ENCODE measurements at regions not wholly inside any gene's neighbourhood (a gene's known extent, or its start where the extent isn't known, plus 50 kb on each side); places are given as distances from the start of the nearest gene placed in this dataset.
"Not testable (repeated sequence)": the region's sequence is repeated elsewhere in the genome, so short reads cannot be mapped to it uniquely, and the experiment has no call there.

GRCh38 chr6:156421933-156422332 is 355.2 kb upstream of the ARID1B start (continued):
- TF ChIP-seq, protein P1, sequence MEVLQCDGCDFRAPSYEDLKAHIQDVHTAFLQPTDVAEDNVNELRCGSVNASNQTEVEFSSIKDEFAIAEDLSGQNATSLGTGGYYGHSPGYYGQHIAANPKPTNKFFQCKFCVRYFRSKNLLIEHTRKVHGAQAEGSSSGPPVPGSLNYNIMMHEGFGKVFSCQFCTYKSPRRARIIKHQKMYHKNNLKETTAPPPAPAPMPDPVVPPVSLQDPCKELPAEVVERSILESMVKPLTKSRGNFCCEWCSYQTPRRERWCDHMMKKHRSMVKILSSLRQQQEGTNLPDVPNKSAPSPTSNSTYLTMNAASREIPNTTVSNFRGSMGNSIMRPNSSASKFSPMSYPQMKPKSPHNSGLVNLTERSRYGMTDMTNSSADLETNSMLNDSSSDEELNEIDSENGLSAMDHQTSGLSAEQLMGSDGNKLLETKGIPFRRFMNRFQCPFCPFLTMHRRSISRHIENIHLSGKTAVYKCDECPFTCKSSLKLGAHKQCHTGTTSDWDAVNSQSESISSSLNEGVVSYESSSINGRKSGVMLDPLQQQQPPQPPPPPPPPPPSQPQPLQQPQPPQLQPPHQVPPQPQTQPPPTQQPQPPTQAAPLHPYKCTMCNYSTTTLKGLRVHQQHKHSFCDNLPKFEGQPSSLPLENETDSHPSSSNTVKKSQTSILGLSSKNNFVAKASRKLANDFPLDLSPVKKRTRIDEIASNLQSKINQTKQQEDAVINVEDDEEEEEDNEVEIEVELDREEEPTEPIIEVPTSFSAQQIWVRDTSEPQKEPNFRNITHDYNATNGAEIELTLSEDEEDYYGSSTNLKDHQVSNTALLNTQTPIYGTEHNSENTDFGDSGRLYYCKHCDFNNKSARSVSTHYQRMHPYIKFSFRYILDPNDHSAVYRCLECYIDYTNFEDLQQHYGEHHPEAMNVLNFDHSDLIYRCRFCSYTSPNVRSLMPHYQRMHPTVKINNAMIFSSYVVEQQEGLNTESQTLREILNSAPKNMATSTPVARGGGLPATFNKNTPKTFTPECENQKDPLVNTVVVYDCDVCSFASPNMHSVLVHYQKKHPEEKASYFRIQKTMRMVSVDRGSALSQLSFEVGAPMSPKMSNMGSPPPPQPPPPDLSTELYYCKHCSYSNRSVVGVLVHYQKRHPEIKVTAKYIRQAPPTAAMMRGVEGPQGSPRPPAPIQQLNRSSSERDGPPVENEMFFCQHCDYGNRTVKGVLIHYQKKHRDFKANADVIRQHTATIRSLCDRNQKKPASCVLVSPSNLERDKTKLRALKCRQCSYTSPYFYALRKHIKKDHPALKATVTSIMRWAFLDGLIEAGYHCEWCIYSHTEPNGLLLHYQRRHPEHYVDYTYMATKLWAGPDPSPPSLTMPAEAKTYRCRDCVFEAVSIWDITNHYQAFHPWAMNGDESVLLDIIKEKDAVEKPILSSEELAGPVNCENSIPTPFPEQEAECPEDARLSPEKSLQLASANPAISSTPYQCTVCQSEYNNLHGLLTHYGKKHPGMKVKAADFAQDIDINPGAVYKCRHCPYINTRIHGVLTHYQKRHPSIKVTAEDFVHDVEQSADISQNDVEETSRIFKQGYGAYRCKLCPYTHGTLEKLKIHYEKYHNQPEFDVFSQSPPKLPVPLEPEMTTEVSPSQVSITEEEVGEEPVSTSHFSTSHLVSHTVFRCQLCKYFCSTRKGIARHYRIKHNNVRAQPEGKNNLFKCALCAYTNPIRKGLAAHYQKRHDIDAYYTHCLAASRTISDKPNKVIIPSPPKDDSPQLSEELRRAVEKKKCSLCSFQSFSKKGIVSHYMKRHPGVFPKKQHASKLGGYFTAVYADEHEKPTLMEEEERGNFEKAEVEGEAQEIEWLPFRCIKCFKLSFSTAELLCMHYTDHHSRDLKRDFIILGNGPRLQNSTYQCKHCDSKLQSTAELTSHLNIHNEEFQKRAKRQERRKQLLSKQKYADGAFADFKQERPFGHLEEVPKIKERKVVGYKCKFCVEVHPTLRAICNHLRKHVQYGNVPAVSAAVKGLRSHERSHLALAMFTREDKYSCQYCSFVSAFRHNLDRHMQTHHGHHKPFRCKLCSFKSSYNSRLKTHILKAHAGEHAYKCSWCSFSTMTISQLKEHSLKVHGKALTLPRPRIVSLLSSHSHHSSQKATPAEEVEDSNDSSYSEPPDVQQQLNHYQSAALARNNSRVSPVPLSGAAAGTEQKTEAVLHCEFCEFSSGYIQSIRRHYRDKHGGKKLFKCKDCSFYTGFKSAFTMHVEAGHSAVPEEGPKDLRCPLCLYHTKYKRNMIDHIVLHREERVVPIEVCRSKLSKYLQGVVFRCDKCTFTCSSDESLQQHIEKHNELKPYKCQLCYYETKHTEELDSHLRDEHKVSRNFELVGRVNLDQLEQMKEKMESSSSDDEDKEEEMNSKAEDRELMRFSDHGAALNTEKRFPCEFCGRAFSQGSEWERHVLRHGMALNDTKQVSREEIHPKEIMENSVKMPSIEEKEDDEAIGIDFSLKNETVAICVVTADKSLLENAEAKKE (CRISPR knock-in tag; IDR thresholded peaks at IDR 0.05) = no peak
- TF ChIP-seq EZH2 (IDR thresholded peaks at IDR 0.05; ENCODE audit: low read depth, unreplicated experiment) = no peak

DNA sequence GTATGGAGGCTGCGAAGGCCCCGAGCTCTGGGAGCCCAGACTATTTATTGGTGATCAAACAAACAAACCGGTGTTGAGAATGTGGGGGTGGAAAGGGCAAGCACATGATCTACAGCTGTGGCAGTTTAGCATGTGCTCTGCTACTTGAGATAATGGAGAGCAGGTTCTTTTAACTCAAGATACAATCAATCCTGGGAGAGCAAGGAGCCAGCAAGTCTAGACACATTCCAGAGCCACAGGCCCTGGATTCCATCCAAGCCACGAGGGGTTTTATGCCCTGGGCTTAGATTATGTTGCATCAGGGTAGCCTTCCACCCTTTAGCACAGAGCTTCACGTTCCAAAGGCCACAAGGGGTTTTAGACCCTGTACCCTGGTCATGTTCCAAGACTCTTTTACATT is 355.9 kb upstream of the ARID1B start:
- not testable (repeated sequence) for DNase-seq (ENCODE audit: low spot score)

DNA sequence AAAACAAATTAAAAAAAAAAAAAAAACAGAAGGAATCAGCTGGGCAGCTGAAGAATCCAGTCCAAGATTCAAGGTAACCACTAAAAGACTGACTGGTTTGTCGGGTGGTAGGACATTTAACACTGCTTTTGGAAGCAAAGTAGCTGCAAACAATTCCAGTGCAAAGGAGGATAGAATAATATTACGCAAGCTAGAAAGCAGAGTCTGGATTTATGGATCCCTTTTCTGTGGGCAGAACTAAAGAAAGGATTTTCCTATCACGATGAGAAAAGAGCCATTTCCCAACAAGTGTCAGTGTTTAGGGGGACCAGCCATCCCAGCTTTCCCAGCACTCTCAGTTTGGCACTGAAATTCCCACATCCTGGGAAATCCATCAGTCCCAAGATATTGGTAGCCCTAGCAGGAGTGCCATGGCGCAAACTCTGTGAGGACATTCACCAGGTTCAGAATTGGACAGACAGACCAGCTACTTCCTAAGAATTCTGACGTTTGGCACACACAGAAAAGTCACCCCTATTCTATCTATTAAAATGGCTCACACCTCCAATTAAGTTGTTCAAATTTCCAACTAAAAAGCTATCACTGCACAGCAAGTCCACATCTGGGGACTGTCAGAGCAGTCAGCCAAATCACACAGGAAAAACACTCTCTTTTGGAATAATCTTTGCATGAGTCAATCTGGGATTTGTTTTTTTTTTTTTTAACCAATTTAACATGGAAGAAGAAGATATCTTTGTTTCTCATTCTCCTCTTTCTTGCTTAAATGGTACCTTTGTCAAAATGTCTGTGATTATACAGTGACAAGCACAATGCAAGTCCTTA is 356.8 kb upstream of the ARID1B start:
- DNase-seq (ENCODE audit: low spot score) (no peak), ATAC-seq (no peak)
- Histone ChIP-seq H3K36me3 (ENCODE audit: insufficient read depth) (no peaks in the 10 kb centered on the region), H2AFZ (no peak overlapping the region), H3F3A (replicated peaks; ENCODE audit: low read depth) (no peaks in the 10 kb centered on the region), H3K79me2 (replicated peaks; ENCODE audit: insufficient read depth) (no peaks in the 10 kb centered on the region), H4K20me1 (replicated peaks; ENCODE audit: insufficient read depth) (no peaks in the 10 kb centered on the region), H3K9me2 (ENCODE audit: insufficient read depth) (peaks cover 7% of the 10 kb centered on the region; the same call in 1 of the 2 replicates), H3K27ac (ENCODE audit: low read depth) (no peak overlapping the region), H3K4me3 (no peak overlapping the region), H3K4me1 (ENCODE audit: insufficient read depth) (no peaks in the 10 kb centered on the region), H3K4me2 (no peak overlapping the region), H3K27me3 (ENCODE audit: insufficient read depth) (no peaks in the 10 kb centered on the region)
- peaks cover 31% of the 10 kb centered on the region for H3K9me3 Mint-ChIP-seq
- peaks cover 1% of the 10 kb centered on the region for H3K27me3 Mint-ChIP-seq (ENCODE audit: insufficient read depth, low read depth, poor library complexity)
- no peaks in the 10 kb centered on the region for H3K4me1 Mint-ChIP-seq
- no peak overlapping the region for H3K4me3 Mint-ChIP-seq
- H3K27ac Mint-ChIP-seq = no peak overlapping the region
- H3K36me3 Mint-ChIP-seq (ENCODE audit: low read depth) = peaks cover 12% of the 10 kb centered on the region; the same call in 2 of the 3 replicates
- TF ChIP-seq, protein P2, sequence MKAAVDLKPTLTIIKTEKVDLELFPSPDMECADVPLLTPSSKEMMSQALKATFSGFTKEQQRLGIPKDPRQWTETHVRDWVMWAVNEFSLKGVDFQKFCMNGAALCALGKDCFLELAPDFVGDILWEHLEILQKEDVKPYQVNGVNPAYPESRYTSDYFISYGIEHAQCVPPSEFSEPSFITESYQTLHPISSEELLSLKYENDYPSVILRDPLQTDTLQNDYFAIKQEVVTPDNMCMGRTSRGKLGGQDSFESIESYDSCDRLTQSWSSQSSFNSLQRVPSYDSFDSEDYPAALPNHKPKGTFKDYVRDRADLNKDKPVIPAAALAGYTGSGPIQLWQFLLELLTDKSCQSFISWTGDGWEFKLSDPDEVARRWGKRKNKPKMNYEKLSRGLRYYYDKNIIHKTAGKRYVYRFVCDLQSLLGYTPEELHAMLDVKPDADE (IDR thresholded peaks at IDR 0.05) = no peak
- no peak for TF ChIP-seq STAT1 (IDR thresholded peaks at IDR 0.05; ENCODE audit: unreplicated experiment)

More for the DNA sequence above, 355.9 kb upstream of the ARID1B start:
- not testable (repeated sequence) for H3K27ac Mint-ChIP-seq; H3K27me3 ChIP-seq (ENCODE audit: insufficient read depth); H3K4me1 ChIP-seq (ENCODE audit: insufficient read depth); H3K9me2 ChIP-seq (ENCODE audit: insufficient read depth); H3K27ac ChIP-seq (ENCODE audit: low read depth); H3K4me3 ChIP-seq; H3K4me1 Mint-ChIP-seq; H3K4me2 ChIP-seq; H2AFZ ChIP-seq; H3K79me2 ChIP-seq (replicated peaks; ENCODE audit: insufficient read depth); H3K36me3 ChIP-seq (ENCODE audit: insufficient read depth); H4K20me1 ChIP-seq (replicated peaks; ENCODE audit: insufficient read depth); H3K4me3 Mint-ChIP-seq; H3K27me3 Mint-ChIP-seq (ENCODE audit: insufficient read depth, low read depth, poor library complexity); ATAC-seq; H3F3A ChIP-seq (replicated peaks; ENCODE audit: low read depth)
- H3K9me3 Mint-ChIP-seq = peaks cover 31% of the 10 kb centered on the region
- H3K36me3 Mint-ChIP-seq (ENCODE audit: low read depth) = peaks cover 12% of the 10 kb centered on the region; the same call in 2 of the 3 replicates

Measured in GM23338 (cell line).